GM19395 (cell line): ENCODE measurements at regions not wholly inside any gene's neighbourhood (a gene's known extent, or its start where the extent isn't known, plus 50 kb on each side); places are given as distances from the start of the nearest gene placed in this dataset.
A peak's percentile ranks its signal among the peaks of the same experiment; 100 is the strongest.

Source experiments
- ATAC-seq: cut with Tn5 transposase; IDR thresholded peaks from one replicate; pipeline ENCODE4 v1.9.1; 2021; ENCODE audit warnings: mild to moderate bottlenecking, moderate library complexity; ENCODE audit not compliant: unreplicated experiment

DNA sequence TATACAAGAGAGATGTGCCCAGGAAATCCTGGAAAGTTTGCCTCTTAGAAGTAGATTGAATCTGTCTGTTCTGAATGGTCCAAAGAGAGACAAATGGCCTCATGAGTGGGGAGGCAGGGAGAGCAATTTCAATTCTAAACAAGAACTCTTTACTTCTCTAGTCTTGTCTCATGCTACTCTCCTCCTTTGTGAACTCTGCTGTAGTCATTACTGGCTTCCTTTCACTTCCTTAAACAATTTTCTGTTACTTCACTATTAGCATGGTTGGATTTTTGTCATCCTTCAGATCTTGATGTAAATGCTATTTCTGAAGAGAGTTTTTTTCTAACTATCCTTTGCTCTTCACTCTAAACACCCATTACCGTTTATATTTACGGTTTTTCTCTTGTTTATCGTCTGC is 54.0 kb upstream of the GRIN3A start:
- peak; percentile 48 for ATAC-seq

DNA sequence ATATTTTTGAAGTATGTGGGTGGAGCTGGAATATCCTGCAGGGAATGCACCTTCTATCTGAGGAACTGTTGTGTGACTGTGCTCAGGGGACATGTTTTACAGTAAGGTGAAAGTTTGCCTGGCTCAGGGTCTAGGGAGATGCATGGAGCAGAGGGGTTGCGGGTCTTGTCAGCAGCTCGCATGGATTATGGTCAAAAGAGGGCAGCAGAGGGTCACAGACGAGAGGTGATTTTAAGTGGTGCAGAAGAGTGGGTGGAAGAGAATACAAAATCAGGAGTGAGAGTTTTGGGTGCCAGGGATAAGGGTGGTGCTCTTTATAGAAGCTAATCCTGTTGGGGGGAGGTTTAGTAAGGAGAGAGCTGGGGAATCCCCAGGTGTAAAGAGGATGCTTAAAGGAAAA is 53.5 kb upstream of the GRIN3A start:
- ATAC-seq = peak; percentile 60

DNA sequence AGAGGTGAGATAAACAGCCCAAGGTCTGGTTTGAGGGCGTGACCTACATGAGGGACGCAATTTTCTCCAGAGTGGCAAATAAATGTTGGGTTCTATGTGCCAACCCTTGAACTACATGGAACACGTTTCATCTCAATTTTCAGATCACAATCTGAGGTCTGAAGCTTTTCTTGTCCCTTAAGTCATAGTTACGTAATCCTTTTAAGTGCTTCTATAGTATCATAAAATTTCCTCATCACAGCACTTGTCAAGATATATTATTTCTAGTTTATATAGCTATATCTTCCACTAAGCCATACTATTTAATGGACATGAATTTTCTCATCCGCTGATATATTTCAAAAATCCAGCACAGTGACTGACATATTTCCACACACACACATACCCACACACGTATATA is 53.1 kb upstream of the GRIN3A start:
- ATAC-seq = no peak
